ACHN (cell line): ENCODE measurements at regions not wholly inside any gene's neighbourhood (a gene's known extent, or its start where the extent isn't known, plus 50 kb on each side); places are given as distances from the start of the nearest gene placed in this dataset.
"Not testable (repeated sequence)": the region's sequence is repeated elsewhere in the genome, so short reads cannot be mapped to it uniquely, and the experiment has no call there.

Source experiments
- DNase-seq: peaks from one replicate; pipeline ENCODE4 v3.0.0-alpha.2; 2015
- in situ Hi-C: cut with HindIII; loops from 2 replicates; pipeline ENCODE4 v1.10.0; 2017; ENCODE audit warnings: low sequenced_read_pairs, low pct_ligation_motif_present, low pct_unique_long_range_greater_than_20kb

GRCh38 chr1:244154872-244155531, 103.9 kb downstream of the ZBTB18 start:
- DNase-seq = no peak
- in situ Hi-C loops = no loop called here

- DNase-seq = no peak
These were observed 104.6 kb downstream of the ZBTB18 start for GRCh38 chr1:244155661-244156060.

GRCh38 chr1:244156617-244157016, 105.5 kb downstream of the ZBTB18 start:
- DNase-seq, in situ Hi-C loops: not testable (repeated sequence)

More at GRCh38 chr1:244155661-244156060, 104.6 kb downstream of the ZBTB18 start:
- in situ Hi-C loops = no loop called here

GRCh38 chr1:244157731-244158438, 106.8 kb downstream of the ZBTB18 start:
- DNase-seq = no peak
- in situ Hi-C loops = no loop called here

- DNase-seq = no peak
- in situ Hi-C loops = no loop called here
These were observed 108.6 kb downstream of the ZBTB18 start for GRCh38 chr1:244159646-244160045.

- in situ Hi-C loops = no loop called here
- DNase-seq = no peak
These were observed 109.6 kb downstream of the ZBTB18 start for GRCh38 chr1:244160455-244161235.

GRCh38 chr1:244161236-244161510, 110.1 kb downstream of the ZBTB18 start:
- in situ Hi-C loops = no loop called here
- DNase-seq = no peak

- in situ Hi-C loops = no loop called here
- peak; percentile 83 for DNase-seq
These were observed 111.9 kb downstream of the ZBTB18 start for GRCh38 chr1:244162786-244163530.

- DNase-seq = peak; percentile 99
- in situ Hi-C loops = no loop called here
These were observed 112.9 kb downstream of the ZBTB18 start for GRCh38 chr1:244163861-244164510.

- DNase-seq = no peak
- in situ Hi-C loops = no loop called here
These were observed 113.4 kb downstream of the ZBTB18 start for GRCh38 chr1:244164511-244164890.

GRCh38 chr1:244165021-244165420, 113.9 kb downstream of the ZBTB18 start:
- in situ Hi-C loops = no loop called here
- DNase-seq = no peak

- in situ Hi-C loops = no loop called here
- no peak for DNase-seq
These were observed 114.6 kb downstream of the ZBTB18 start for GRCh38 chr1:244165701-244166100.

- in situ Hi-C loops = no loop called here
- no peak for DNase-seq
These were observed 120.3 kb downstream of the ZBTB18 start for GRCh38 chr1:244171241-244171985.

GRCh38 chr1:244173240-244173639, 122.2 kb downstream of the ZBTB18 start:
- no peak for DNase-seq
- in situ Hi-C loops = no loop called here

- in situ Hi-C loops = no loop called here
- no peak for DNase-seq
These were observed 122.7 kb downstream of the ZBTB18 start for GRCh38 chr1:244173769-244174168.

- in situ Hi-C loops = no loop called here
- no peak for DNase-seq
These were observed 123.9 kb downstream of the ZBTB18 start for GRCh38 chr1:244174922-244175521.

GRCh38 chr1:244176201-244176600, 125.1 kb downstream of the ZBTB18 start:
- DNase-seq = no peak
- in situ Hi-C loops = no loop called here

GRCh38 chr1:244180256-244180655, 129.2 kb downstream of the ZBTB18 start:
- DNase-seq = no peak
- in situ Hi-C loops = no loop called here
